Astrocyte (in vitro differentiated cells and primary cell): ENCODE measurements at regions not wholly inside any gene's neighbourhood (a gene's known extent, or its start where the extent isn't known, plus 50 kb on each side); places are given as distances from the start of the nearest gene placed in this dataset.

Experiments used
- DNase-seq: peaks from one replicate; pipeline ENCODE4 v3.0.0-alpha.2; 2010; ENCODE audit warnings: low read depth
- FAIRE-seq: peaks from 2 replicates; lab custom pipeline; 2011; peaks lifted over from hg19 to GRCh38; lab: Jason Lieb, UNC
- H2AFZ ChIP-seq: 2 replicates; pipeline ENCODE4 v1.6.0; 2012; ENCODE audit warnings: low read depth, low read length, inconsistent platforms
- H3K27ac ChIP-seq: 2 replicates; pipeline ENCODE4 v1.5.1; 2011; ENCODE audit warnings: low read depth, low read length, inconsistent platforms
- H3K27me3 ChIP-seq: 2 replicates; pipeline ENCODE4 v1.6.0; 2011; ENCODE audit warnings: low read length, inconsistent platforms; ENCODE audit not compliant: insufficient read depth
- H3K36me3 ChIP-seq: 2 replicates; pipeline ENCODE4 v1.5.1; 2011; ENCODE audit warnings: low read length, inconsistent platforms; ENCODE audit not compliant: insufficient read depth
- H3K4me1 ChIP-seq: 2 replicates; pipeline ENCODE4 v1.5.1; 2011; ENCODE audit warnings: low read length, inconsistent platforms; ENCODE audit not compliant: insufficient read depth
- H3K4me2 ChIP-seq: 2 replicates; pipeline ENCODE4 v1.6.0; 2012; ENCODE audit warnings: low read length, inconsistent platforms
- H3K4me3 ChIP-seq: 2 replicates; pipeline ENCODE4 v1.5.1; 2011; ENCODE audit warnings: low read depth, mild to moderate bottlenecking, low read length, inconsistent platforms; ENCODE audit not compliant: insufficient read depth
- H3K79me2 ChIP-seq: 2 replicates; pipeline ENCODE4 v1.6.0; 2012; ENCODE audit warnings: mild to moderate bottlenecking, low read length, inconsistent platforms; ENCODE audit not compliant: insufficient read depth
- H3K9ac ChIP-seq: 2 replicates; pipeline ENCODE4 v1.6.0; 2012; ENCODE audit warnings: mild to moderate bottlenecking, low read length, inconsistent platforms
- H3K9me3 ChIP-seq: 2 replicates; pipeline ENCODE4 v1.5.1; 2012; ENCODE audit warnings: low read depth, mild to moderate bottlenecking, low read length, inconsistent platforms; ENCODE audit not compliant: insufficient read depth
- H4K20me1 ChIP-seq: 2 replicates; pipeline ENCODE4 v1.6.0; 2012; ENCODE audit warnings: low read length, inconsistent platforms; ENCODE audit not compliant: insufficient read depth
- H3K27ac Mint-ChIP-seq: one replicate; pipeline ENCODE4 v1.8.0; 2021; ENCODE audit warnings: mild to moderate bottlenecking, mixed read lengths; ENCODE audit not compliant: unreplicated experiment
- H3K27me3 Mint-ChIP-seq: one replicate; pipeline ENCODE4 v1.8.0; 2021; ENCODE audit warnings: low read depth, mixed read lengths; ENCODE audit not compliant: unreplicated experiment
- H3K36me3 Mint-ChIP-seq: one replicate; pipeline ENCODE4 v1.8.0; 2021; ENCODE audit warnings: low read depth, mixed read lengths; ENCODE audit not compliant: unreplicated experiment
- H3K4me1 Mint-ChIP-seq: one replicate; pipeline ENCODE4 v1.8.0; 2021; ENCODE audit warnings: low read depth, mixed read lengths; ENCODE audit not compliant: unreplicated experiment
- H3K4me3 Mint-ChIP-seq: one replicate; pipeline ENCODE4 v1.8.0; 2021; ENCODE audit warnings: mild to moderate bottlenecking, moderate library complexity, mixed read lengths; ENCODE audit not compliant: unreplicated experiment
- H3K9me3 Mint-ChIP-seq: one replicate; pipeline ENCODE4 v1.8.0; 2021; ENCODE audit warnings: mild to moderate bottlenecking, mixed read lengths; ENCODE audit not compliant: unreplicated experiment
- CTCF ChIP-seq: IDR thresholded peaks from 2 replicates; pipeline ENCODE4 v1.5.1; 2011; ENCODE audit warnings: low read depth, mild to moderate bottlenecking, inconsistent platforms, low read length, moderate library complexity; ENCODE audit not compliant: insufficient read depth
- EZH2 ChIP-seq: IDR thresholded peaks from 2 replicates; pipeline ENCODE4 v1.6.1; 2012; ENCODE audit warnings: mild to moderate bottlenecking, low read length, inconsistent platforms; ENCODE audit not compliant: insufficient read depth

- Histone ChIP-seq H4K20me1 (no peaks in the 10 kb centered on the region), H3K4me2 (no peak overlapping the region), H3K36me3 (no peaks in the 10 kb centered on the region), H3K9me3 (no peaks in the 10 kb centered on the region), H3K27ac (no peak overlapping the region), H3K4me1 (no peaks in the 10 kb centered on the region), H3K9ac (no peak overlapping the region), H3K27me3 (no peaks in the 10 kb centered on the region), H3K79me2 (no peaks in the 10 kb centered on the region), H3K4me3 (no peak overlapping the region), H2AFZ (no peak overlapping the region)
- DNase-seq, result no peak
- H3K9me3 Mint-ChIP-seq, result peaks cover 5% of the 10 kb centered on the region
- H3K36me3 Mint-ChIP-seq, result no peaks in the 10 kb centered on the region
- H3K4me3 Mint-ChIP-seq, result no peak overlapping the region
- no peak overlapping the region for H3K27ac Mint-ChIP-seq
- TF ChIP-seq EZH2, result no peak
- TF ChIP-seq CTCF, result no peak
- no peak for FAIRE-seq
- H3K27me3 Mint-ChIP-seq, result no peaks in the 10 kb centered on the region
- peaks cover 8% of the 10 kb centered on the region for H3K4me1 Mint-ChIP-seq
These were observed 105.4 kb upstream of the FHIT start for GRCh38 chr3:61356685-61357084.

DNA sequence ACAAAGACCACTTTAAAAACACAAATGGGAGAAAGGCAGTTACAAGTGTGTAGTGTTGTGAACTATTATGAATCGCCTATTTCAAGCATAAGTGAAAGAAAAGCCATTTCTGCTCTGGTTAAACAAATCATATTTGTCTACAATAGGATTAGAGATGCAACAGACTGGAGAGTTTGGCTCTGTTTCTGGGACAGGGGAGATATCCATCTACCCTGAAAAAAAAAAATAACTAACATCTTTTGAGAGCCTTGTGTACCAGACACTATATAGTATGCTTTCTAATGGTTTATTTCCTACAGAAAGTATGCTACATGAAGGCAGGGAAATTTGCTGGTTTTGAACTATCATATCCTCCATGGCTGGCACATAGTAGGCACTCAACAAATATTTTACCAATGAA lies 106.7 kb upstream of the FHIT start:
- H3K4me2 ChIP-seq, result no peak overlapping the region
- FAIRE-seq, result no peak

More for the DNA sequence above, 106.7 kb upstream of the FHIT start:
- H3K36me3 Mint-ChIP-seq, result no peaks in the 10 kb centered on the region
- no peak for DNase-seq
- H3K4me3 Mint-ChIP-seq, result no peak overlapping the region
- H4K20me1 ChIP-seq, result no peaks in the 10 kb centered on the region
- no peaks in the 10 kb centered on the region for H3K9me3 ChIP-seq
- H3K79me2 ChIP-seq, result no peaks in the 10 kb centered on the region
- H3K9me3 Mint-ChIP-seq, result peaks cover 5% of the 10 kb centered on the region
- no peaks in the 10 kb centered on the region for H3K27me3 ChIP-seq
- TF ChIP-seq CTCF (no peak), EZH2 (no peak)
- peaks cover 8% of the 10 kb centered on the region for H3K4me1 Mint-ChIP-seq
- H3K27ac ChIP-seq, result no peak overlapping the region
- no peaks in the 10 kb centered on the region for H3K4me1 ChIP-seq
- no peak overlapping the region for H3K9ac ChIP-seq
- H2AFZ ChIP-seq, result no peak overlapping the region
- no peaks in the 10 kb centered on the region for H3K27me3 Mint-ChIP-seq
- H3K36me3 ChIP-seq, result no peaks in the 10 kb centered on the region
- H3K27ac Mint-ChIP-seq, result no peak overlapping the region
- H3K4me3 ChIP-seq, result no peak overlapping the region
